Uterus (tissue), 2 donors: ENCODE measurements at regions not wholly inside any gene's neighbourhood (a gene's known extent, or its start where the extent isn't known, plus 50 kb on each side); places are given as distances from the start of the nearest gene placed in this dataset.

ENCODE experiments used
- CTCF ChIP-seq, 4 experiments: fragments of 200-600 bp in 2 of 4; fragments of 450-650 bp in 2 of 4; sonication (generic) in 2 of 4; IDR thresholded peaks; one replicate each; pipeline ENCODE4 v1.5.1; 2016 to 2019; ENCODE audit warnings: antibody characterized with exemption in 4 of 4, mild to moderate bottlenecking in 2 of 4, moderate library complexity in 1 of 4
- POLR2A ChIP-seq, 2 donors: fragments of 450-650 bp; IDR thresholded peaks; one replicate each; pipeline ENCODE4 v1.6.1; 2016; ENCODE audit warnings: antibody characterized with exemption in 2 of 2, mild to moderate bottlenecking in 1 of 2, moderate library complexity in 1 of 2

DNA sequence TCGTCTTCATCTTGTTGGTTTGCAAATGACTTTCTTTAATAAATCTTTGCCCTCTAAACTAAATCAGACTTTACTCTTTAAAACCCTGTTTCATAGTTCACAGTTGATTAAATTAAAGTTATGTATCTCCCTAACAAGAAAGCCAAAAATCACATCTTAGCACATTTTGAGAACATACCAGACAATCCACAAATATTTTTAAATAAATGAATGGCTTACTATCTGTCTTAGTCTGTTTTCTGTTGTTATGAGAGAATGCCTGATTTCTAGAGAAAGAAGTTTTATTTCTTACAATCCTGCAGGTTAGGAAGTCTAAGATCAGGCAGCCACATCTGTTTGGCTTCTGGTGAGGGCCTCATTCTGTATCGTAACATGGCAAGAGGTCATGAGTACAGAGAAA lies 1090.2 kb upstream of the PIK3C3 start:
- TF ChIP-seq POLR2A (IDR thresholded peaks at IDR 0.05) (no peak), CTCF (IDR thresholded peaks at IDR 0.05) (no peak)
